Choroid plexus epithelial cell (primary cell): ENCODE measurements at regions not wholly inside any gene's neighbourhood (a gene's known extent, or its start where the extent isn't known, plus 50 kb on each side); places are given as distances from the start of the nearest gene placed in this dataset.

ENCODE experiments used
- DNase-seq: peaks from one replicate; pipeline ENCODE4 v3.0.0-alpha.2; 2010; ENCODE audit warnings: low read depth
- H3K4me3 ChIP-seq: 2 replicates; pipeline ENCODE4 v1.5.1; 2011; ENCODE audit warnings: low read depth, mild to moderate bottlenecking, control low read depth, low read length, moderate library complexity
- TF ChIP-seq, protein P1 (sequence below): conservative IDR thresholded peaks from 2 replicates; pipeline ENCODE4 v1.5.1; 2011; ENCODE audit warnings: low read depth, mild to moderate bottlenecking, control low read depth, inconsistent platforms, low read length, moderate library complexity

DNA sequence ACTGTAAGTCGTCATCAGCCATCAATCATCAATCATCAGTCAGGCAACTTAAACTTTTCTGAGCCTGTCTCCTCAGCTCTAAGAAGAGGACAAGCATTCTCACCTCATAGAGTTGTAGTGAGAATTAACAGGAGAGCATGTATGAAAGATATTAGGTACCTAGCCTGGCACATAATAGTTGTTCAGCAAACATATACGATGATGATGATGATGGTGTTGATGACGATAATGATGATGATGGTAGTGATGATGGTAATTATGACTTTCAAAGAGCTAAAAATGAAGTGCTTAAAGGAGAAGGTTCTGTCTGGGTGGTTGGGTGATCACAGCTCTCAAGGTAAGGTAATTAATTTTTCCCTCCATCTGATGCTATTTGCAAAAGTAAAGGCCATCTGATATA lies 55.1 kb upstream of the ADRB1 start:
- no peak overlapping the region for H3K4me3 ChIP-seq
- TF ChIP-seq, protein P1, sequence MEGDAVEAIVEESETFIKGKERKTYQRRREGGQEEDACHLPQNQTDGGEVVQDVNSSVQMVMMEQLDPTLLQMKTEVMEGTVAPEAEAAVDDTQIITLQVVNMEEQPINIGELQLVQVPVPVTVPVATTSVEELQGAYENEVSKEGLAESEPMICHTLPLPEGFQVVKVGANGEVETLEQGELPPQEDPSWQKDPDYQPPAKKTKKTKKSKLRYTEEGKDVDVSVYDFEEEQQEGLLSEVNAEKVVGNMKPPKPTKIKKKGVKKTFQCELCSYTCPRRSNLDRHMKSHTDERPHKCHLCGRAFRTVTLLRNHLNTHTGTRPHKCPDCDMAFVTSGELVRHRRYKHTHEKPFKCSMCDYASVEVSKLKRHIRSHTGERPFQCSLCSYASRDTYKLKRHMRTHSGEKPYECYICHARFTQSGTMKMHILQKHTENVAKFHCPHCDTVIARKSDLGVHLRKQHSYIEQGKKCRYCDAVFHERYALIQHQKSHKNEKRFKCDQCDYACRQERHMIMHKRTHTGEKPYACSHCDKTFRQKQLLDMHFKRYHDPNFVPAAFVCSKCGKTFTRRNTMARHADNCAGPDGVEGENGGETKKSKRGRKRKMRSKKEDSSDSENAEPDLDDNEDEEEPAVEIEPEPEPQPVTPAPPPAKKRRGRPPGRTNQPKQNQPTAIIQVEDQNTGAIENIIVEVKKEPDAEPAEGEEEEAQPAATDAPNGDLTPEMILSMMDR: no peak
- DNase-seq: no peak

DNA sequence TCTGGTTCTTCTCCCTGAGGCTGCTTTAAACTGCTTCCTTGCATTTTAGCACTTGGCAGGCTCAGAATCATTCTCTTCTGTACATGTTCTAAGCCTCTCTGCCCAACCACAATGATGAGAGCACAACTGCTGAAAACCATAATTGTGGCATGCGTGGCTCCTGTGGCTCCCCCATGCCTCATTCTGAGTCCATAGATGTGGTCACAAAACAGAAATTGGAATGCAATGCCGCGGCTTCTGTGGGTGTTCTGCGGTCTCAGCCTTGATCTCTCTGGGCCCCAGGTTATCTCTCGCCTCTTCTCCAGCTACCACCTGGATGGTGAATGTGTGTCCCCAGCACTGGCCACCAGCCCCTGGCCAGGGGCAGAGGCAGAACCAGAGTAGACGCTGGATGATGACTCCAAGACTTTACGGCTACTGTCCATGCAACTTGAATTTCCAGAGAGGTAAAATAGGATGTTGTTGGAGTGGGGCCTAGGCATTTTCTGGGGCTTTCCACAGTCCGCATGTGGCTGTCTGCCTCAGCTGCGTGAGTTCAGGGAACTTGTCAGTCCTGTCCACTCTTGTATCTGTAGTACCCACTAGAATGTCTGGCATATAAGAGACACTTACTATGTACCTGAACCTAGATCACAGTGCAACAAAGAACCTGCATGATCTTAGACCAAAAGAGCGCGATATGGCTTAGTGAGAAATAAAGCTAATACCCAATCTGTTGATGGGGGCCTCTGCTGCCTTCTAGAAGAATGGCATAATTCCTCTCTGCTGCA lies 52.4 kb upstream of the ADRB1 start:
- TF ChIP-seq, protein P1: no peak
- no peak overlapping the region for H3K4me3 ChIP-seq
- DNase-seq: peak; percentile 14

DNA sequence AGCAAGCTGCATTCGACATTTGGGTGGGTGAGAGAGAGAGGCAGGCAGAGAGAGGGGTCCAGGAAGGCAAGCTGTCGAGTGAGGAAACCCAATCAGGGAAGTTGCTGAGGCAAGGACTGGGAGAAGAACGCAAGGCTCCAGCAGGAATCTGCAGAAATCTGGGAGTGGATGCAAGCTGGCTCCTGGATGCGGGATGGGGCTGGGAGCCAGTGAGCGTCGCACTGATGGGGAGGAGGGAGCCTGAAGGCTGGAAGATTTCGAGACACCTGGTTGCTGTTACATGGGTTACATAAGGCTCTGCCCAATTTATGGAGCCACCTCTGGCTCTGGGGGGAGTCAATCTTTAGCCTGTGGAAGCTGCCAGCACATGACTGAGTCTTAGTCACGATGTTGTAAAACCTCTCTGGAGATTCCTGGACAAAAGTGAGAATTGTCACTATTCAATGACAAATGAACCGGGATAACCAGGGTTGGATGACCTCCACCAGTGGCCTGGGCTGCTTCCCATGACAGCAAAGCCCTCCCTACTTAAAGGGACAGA lies 51.1 kb upstream of the ADRB1 start:
- no peak for DNase-seq
- H3K4me3 ChIP-seq: no peak overlapping the region
- TF ChIP-seq, protein P1: no peak

DNA sequence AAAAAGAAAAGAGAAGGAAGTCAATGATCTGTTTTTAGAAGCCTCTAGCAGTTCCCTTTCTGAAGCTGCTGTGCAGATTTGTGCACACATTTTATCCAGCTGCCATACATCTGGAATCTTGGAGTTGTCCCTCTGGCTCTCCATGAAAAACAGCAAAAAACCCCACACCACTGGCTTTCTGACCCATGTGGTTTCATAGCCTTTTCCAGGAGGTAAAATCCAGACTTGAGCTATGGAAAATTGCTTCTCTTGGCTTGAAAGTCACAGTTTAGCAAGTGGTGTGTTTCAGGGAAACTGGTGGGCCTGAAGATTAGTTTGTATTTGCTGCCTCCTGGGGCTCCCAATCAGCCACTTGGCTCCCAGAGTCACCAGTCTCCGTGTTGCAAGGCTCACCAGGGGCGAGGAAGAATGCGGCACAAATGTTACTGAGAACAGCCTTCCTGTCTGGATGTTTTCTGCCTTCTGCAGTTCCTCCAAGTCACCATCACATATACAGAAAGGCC lies 50.1 kb upstream of the ADRB1 start:
- DNase-seq: peak; percentile 46
- no peak overlapping the region for H3K4me3 ChIP-seq
- TF ChIP-seq, protein P1: peak; percentile 37
